ENCODE measurements at regions not wholly inside any gene's neighbourhood (a gene's known extent, or its start where the extent isn't known, plus 50 kb on each side); places are given as distances from the start of the nearest gene placed in this dataset.

DNA sequence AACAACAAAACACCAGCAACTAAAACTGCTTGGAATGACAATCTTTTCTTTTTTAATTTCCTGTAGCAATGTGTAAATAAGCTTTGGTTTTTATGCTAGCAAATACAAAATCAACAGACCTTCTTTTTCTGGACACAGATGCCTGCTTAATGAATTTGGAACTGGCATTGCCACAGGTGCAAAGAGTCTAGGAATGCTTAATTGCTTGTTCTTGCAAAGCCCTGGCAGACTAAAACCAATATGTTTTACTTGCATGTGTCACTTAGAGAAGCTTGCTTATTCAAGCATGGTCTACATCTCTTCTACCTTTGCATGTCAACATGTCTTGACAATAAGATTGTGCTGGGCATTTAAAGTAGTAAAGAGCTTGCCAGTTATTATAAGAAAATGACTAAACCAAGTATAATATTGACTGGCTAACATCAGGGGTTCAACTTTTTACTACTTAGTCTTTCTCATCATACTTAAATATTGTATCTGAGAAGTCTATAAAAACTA, 656.7 kb upstream of the NDST4 start:
- no peak for DNase-seq

DNA sequence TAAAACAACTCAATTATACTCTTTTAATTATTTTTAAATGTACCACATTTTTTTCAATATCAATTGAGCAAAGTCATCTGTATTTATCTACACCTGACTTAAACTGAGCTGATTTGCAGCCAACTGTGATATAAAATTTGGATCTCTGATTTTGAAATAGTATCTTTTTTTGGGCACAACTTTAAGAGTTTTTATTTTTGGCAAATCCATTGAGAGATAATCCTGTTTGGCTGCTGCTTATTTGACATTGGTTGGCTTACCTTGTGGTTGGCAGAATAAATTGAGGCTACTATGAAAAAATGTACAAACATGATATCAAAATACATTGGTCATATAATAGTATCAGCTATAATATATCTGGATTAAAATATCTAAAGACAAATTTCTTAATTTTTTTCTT, 656.0 kb upstream of the NDST4 start:
- no peak for DNase-seq

DNA sequence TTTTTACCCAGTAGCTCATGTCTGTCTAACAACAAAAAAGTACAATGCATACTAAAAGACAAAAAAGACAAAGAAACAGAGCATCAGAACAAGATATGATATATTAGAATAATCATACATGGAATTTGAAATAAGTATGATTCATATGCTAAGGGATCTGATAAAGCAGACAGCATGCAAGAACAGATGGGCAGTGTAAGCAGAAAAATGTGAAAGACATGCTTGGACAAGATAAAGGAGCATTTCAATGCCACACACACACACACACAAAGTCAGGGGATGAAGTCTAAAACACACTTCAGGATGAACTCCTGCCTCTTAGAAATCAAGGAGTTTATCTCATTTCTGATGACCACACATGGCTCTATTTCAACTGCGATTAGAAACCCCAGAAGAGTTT, 649.6 kb upstream of the NDST4 start:
- no peak for DNase-seq

DNA sequence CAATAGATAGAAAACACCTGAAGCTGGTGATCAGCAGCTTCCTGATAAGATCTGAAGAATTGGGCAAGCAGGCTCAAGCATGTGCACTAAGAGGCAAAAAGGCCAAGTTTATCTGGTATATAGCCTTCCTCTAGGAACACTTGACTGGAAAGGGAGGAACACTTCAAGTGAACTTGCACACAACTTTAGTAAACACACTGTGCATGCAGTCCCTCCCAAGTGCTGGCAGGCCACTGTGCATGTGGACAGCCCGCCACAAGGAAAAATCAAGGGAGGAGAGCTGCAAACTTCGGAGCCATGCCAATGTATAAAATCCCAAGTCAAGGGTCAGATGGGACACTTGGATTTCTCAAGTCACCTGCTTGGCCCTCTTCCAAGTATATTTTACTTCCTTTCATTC, 645.8 kb upstream of the NDST4 start:
- DNase-seq: no peak

DNA sequence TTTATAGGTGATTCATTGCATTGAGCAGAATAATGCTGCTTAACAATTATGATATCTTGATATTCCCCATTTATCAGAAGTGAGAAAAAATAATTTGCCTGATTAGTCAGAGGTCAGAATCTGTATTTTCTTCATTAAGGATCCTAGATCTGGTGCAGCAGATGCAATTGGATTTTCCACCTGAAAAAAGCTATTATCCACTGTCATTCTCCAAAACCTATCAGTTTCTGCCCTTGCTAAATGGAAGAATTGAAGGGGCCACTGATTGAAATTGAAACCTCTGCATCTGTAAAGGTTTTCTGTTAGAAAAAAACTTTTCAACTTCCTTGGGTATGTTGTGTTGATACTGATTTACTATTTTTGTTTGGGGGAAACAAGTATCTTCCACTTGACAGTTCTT, 636.0 kb upstream of the NDST4 start:
- DNase-seq: no peak

DNA sequence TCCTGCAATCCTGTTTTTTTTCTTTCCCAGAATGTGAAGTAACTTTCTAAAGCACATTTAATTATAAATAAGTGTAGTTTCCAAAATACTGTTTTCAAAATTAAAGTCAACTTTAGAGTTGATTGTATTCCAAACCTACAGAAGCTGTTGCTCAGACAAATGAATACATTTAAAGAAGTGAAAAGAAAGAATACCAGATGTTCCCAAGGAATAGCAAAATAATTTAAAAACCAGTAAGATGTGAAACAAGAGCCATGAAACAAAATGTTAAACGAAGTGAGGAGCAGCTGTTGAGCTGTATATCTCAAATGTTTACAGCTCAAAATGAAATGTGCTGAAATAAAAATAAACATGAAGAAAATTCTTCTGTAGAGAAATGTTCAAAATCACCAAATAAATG, 627.4 kb upstream of the NDST4 start:
- no peak for DNase-seq

DNA sequence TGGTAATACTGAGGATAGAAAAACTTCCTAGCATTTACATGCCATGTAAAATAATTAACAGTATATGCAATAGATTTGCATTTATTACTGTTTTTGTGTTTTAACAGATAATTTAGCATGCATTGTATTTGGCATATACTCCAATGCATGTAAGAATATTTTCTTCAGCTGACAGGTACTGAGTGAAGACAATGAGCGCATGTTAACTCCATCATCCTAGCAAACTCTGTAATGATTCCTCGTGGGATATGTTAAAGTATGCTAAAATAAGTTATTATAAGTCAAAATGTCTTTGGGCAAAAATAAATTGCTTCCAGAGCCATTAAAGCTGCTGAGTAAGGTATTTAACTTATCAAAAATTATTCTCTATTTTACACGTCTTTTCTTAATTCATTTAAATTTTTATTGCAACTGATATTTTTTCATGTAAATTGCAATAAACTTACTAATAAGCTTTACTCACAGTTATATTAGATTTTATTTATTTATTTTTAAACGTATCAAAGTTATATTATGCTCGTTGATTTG, 616.4 kb upstream of the NDST4 start:
- no peak for DNase-seq

DNA sequence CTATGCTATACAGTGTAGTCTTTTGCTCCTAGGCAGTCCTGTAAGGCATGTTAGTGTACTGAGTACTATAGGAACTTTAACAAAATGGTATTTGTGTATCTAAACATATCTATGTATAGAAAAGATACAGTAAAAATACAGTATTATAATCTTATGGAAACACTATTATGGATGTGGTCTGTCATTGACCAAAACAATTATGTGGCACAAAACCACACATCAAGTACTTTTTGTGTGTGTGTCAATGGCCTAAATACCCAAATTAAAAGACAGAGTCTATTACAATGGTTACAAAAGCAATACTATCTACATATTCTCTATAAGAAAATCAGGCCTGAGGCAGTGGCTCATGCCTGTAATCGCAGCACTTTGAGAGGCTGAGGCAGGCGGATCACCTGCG, 610.2 kb upstream of the NDST4 start:
- no peak for DNase-seq

DNA sequence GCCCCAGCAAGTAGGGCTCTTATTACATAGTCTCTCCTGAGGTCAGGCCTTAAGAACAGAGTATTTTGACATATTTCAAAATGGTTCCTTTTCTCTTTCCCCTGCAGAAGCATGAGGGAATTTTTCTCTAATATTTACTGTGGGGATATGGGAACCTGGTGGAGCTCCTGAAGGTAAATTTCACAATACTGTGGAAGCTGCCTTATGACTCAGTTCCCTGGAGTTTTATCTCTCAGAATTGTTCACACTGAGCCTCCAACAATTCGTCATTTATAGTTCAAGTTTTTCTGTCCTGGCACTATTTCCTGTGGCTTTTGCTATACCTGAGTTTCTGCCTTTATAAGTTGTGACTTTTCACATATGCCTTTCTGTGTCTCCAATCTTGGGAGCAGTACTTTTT, 607.2 kb upstream of the NDST4 start:
- no peak for DNase-seq

DNA sequence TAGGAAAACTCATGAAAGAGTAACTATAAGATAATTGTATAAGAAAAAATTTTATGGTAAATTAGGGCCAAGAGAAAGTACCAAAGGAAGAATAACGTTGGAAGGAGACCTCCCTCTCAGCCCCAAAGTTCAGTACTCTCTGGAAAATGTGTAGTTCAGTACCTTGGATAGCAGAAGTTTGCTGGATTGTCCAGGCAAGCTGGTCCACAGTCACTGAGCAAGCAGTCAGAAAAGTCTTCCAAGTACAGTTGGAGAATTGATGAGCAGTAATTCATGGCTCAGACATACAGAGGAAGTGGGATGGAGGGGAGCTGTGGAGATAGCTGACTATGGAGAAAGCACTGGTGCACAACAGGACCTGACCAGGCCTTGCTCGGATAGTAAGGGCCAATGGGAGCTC, 598.2 kb upstream of the NDST4 start:
- DNase-seq: peak; percentile 12

DNA sequence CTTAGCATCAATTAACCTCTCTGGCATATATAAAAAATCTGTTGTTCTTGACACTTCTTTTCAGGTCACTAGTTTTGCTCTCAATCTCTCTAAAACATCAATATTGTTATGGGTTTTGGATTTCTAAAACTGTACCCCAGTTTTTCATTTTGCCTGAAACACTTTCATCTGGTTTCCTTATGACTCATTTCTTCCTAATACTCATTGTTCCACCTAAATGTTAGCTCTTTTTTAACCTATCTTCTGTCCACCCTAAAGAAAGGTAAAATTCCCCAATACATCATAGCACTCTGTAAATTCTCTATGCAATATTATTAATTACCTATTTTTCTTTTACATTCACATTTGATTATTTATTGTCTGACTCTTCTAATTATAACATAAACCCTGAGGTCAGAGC, 575.5 kb upstream of the NDST4 start:
- DNase-seq: no peak

DNA sequence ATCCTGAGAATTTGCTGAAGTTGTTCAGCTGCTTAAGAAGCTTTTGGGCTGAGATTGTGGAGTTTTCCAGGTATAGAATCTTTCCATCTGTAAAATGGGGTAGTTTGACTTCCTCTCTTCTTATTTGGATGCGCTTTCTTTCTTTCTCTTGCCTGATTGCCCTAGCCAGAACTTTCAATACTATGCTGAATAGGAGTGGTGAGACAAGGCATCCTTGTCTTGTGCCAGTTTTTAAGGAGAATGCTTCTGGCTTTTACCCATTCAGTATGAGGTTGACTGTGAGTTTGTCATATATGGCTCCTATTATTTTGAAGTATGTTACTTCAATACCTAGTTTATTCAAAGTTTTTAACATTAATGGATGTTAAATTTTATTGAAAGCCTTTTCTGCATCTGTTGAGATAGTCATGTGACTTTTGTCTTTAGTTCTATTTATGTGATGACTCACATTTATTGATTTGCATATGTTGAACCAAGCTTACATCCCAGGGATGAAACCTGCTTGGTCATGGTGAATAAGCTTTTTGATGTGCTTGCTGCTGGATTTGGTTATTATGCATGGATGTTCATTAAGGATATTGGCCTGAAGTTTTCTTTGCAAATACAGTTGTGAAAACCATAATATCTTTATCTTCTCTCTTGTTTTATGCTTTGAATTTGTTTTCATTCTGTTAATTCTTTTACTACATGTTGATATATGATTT, 573.8 kb upstream of the NDST4 start:
- no peak for DNase-seq

DNA sequence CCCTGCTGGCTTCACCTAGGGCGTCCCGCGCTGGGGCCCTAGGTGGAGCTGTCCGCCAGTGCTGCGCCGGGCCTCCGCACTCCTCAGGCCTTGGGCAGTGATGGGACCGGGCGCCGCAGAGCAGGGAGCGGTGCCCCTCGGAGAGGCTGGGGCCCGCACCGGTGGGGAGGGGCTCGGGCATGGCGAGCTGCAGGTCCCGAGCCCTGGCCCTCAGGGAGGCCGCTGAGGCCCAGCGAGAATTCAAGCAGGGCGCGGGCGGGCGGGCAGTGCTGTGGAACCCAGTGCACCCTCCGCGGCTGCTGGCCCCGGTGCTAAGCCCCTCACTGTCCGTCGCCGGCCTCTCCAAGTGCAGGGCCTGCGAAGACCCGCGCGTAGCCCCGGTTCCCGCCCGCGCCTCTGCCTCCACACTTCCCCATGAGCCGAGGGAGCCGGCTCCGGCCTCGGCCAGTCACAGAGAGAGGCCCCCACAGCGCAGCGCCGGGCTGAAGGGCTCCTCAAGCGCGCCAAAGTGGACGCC, 565.1 kb upstream of the NDST4 start:
- no peak for DNase-seq

DNA sequence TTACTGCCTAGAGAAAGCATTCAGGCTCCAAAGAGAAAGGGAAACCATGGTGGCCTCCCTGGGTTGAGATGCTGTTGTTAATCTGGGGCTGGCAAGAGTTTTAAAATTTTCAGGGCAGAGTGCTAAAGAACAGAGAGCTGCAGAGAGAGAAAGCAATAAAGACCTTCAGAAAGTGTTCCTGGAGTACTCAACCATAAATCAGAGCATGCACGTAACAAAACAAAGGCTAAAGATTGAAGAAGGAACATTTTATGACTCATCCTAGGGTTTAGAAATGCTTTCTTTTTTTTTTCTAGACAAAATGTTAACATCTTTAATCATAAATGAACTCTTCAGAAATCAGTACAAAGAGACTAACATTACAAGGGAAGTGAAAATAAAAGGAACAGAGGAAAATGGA, 562.3 kb upstream of the NDST4 start:
- no peak for DNase-seq

DNA sequence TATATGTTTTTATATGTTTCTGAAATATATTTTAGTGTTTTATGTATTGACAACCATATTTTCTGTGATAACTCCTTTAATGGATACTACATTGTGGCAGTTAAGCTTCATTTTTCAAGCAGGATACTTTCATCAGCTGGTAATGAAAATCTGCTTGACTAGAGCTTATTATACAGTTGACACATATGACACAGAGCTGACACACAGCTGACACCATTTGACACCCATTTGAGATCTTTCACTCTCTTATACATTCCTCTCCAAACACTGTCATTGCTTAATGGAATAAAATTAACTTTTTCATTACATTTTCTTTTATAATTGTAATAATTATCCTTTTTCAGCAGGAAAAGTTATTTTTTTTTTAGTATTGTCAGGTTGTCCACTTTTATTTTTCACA, 561.1 kb upstream of the NDST4 start:
- DNase-seq: no peak

DNA sequence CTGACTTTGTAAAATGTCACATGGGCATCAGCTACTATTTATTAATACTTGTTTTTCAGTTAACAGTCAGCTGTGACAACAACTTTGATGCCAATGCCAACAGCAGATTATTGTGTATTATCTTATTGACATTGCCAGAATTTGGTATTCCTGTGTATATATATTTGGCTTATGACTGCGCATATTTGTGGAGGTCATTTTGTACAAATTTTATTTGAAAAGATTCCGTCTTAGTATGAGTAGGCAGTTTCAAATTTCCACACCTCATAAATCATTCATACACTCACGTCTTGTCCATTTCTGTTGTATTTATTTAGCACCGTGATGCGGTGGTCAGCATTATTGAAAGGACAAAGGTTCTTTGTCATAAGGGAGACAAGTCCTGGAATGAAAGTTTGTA, 558.2 kb upstream of the NDST4 start:
- no peak for DNase-seq

DNA sequence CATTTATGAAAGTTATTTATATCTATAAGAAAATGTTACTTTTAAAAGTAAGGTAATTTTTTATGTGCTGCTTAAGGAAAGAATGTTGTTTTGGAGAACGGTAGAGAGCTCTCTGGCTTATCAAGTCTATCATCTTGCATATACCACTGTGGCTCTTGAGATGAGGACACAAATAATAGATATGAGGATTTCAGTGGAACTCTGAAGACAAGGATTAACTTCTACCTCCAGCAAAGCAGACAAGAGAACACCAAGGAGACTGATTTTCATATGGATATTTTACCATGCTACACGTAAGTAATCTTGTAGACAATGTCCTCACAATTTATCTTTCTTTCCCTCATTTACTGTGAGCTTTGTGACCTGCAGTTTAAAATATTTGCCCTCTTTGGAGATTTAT, 557.5 kb upstream of the NDST4 start:
- DNase-seq: no peak

DNA sequence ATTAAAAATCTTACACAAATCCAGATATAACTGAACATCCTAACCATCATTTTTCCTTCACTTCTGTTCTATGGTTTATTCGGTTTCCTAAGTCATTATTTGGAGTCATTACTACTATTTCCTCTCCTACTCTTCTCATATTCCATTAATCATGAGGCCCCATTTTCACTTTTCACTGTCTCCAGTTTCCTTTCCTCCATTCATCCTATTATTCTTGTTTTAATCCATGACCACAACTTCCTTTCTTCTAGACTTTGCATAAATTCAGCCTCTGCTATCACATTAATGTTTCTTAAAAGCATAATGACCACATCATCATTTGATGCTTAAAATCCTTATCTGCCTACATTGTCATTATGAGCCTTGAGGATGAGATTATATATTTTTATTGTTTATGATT, 555.0 kb upstream of the NDST4 start:
- DNase-seq: no peak

DNA sequence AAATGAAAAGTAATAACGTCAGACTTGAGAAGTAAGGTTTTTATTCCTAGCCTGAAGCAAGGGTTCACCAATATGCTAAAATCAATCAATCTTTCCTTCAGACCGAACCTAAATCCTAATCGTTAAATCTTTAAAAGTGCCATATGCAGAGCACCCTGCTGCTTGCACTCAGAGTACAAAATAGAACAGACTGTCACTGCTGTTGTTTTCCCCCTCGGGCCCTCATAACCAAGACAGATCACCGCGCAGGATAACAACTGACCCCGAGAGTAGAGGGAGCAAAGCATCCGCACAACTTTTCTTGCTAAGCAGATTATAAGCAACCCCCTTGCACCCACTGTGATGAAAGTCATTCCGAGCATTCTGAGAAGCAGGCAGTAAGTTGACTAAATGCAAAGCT, 550.9 kb upstream of the NDST4 start:
- no peak for DNase-seq

DNA sequence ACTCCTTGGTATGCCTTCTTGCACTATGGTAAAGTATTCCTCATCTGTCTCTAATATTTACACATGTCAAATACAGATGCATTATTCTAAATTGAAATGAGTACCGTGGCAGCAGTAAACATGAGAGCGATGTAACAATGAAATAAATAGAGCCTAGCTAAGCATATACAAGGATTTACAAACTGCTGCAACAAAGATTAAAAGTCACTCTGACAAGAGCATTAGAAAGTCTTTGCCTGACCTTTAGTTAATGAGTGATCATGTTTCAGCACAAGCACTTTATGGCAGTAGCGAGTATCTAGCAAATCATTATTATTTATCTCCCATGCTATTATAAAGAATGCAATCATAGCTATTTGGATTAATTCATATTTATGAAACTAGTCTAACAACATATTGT, 547.0 kb upstream of the NDST4 start:
- DNase-seq: no peak

DNA sequence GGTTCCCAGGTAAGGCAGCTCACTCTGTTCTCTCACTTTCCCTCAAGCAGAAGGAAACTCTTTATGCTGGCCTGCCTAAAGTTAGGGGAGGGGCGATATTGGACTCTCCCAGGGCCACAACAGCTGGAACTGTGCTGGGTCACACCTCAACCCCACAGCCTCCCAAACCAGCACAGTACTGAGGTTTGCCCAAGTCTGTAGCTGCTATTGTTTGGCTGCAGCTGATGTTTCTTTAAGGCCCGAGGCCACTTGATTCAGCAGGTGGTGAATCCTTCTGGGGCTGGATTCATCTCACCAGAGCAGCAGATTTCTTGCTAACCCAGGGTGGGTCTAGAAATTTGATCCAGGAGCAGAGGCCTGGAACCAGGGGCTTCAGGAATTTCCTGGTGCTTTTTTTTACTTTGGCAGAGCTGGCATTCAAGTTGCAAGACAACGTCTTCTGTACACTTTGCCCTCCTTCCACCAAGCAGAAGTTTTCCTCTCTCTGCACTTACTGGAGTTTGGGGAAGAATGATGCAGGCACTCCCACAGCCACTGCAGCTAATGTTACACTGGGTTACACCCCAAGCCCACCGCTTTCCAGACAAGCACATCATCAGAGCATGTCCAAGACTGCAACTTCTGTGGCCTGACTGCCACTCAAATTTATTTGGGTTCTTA, 544.7 kb upstream of the NDST4 start:
- DNase-seq: peak; percentile 43

DNA sequence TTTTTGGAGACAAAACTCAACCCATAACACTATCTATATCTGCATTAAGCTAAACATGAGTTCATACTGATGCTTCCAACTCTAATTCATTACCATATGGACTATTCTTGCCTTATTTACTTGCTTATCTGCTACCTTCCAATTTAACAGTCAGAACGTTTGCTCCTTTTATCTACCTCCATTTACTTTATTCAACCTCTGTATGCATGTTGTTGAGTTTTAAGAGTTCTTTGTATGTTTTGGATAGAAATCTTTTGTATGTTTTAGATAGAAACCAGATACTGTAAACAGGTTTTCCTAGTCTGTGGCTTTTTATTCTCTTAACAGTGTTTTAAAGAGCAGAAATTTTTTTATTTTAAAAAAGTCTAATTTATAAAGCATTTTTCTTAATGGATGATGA, 542.2 kb upstream of the NDST4 start:
- DNase-seq: no peak

DNA sequence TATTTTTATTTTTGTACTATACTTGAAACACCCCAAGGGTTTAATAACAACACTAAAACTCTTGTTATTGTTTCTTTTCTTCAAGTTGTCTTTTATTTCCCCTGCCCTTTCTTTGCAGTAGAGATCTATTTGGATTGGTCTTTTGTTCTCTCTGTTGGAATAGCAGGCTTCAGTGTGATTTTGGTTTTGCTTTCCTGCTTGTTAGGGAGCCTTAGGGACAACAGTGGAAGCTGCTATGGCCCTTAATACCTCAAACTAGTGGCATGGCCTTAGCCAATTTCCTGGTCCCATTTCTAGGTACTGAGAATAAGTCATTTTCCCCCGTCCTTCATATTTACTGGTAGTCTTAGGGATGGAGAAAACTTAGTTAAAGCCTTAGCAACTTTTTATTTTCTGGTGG, 535.4 kb upstream of the NDST4 start:
- DNase-seq: no peak

DNA sequence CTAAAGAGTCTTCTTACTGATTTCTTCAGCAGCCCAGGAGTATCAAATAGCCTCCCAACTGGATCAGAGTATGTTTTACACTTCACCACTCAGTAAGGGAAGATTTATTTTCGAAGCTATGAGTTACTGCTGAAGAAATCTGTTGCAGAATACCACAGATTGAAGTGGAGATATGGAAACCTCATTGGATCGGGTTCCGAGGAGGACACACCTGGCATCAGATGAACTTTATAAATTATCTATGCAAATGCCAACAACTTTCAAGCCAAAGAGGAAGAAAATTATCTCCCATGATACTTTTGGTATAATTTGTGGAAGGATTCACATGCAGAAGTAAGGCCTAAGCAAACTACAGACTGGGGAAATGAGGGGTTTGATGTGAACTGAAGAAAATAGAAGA, 515.9 kb upstream of the NDST4 start:
- DNase-seq: no peak

Measured in renal pelvis (tissue), 1 donor.